AG04450 (cell line): ENCODE measurements at regions not wholly inside any gene's neighbourhood (a gene's known extent, or its start where the extent isn't known, plus 50 kb on each side); places are given as distances from the start of the nearest gene placed in this dataset.

Source experiments
- CTCF ChIA-PET: fragments of 300-600, 350-600 bp; formaldehyde crosslinking; extraction: SDS; loops from one replicate; lab custom pipeline; 2022; ENCODE audit warnings: antibody characterized with exemption, inconsistent platforms; lab: Charles Lee
- POLR2A ChIA-PET: fragments of 350-600 bp; formaldehyde crosslinking; extraction: SDS; loops from one replicate; lab custom pipeline; 2021; ENCODE audit warnings: antibody characterized with exemption, inconsistent platforms; lab: Yijun Ruan, JAX
- DNase-seq: peaks from one replicate; pipeline ENCODE4 v3.0.0-alpha.2; 2011; ENCODE audit warnings: low read depth, low spot score
- H3K27ac ChIP-seq: one replicate; pipeline ENCODE4 v1.5.1; 2012; ENCODE audit warnings: low read depth, low read length, control low read depth
- H3K27me3 ChIP-seq: one replicate; pipeline ENCODE4 v1.6.0; 2012; ENCODE audit warnings: low read length; ENCODE audit not compliant: control insufficient read depth, insufficient read depth
- H3K4me3 ChIP-seq: 2 replicates; pipeline ENCODE4 v1.5.1; 2011; ENCODE audit warnings: mild to moderate bottlenecking, low read depth, low read length, control low read depth
- H3K9me3 ChIP-seq: 2 replicates; pipeline ENCODE4 v1.5.1; 2012; ENCODE audit warnings: low read length; ENCODE audit not compliant: control insufficient read depth, insufficient read depth
- TF ChIP-seq, protein P1 (sequence below): IDR thresholded peaks from 2 replicates; pipeline ENCODE4 v1.5.1; 2011; ENCODE audit warnings: low read depth, low read length, control low read depth, inconsistent platforms

DNA sequence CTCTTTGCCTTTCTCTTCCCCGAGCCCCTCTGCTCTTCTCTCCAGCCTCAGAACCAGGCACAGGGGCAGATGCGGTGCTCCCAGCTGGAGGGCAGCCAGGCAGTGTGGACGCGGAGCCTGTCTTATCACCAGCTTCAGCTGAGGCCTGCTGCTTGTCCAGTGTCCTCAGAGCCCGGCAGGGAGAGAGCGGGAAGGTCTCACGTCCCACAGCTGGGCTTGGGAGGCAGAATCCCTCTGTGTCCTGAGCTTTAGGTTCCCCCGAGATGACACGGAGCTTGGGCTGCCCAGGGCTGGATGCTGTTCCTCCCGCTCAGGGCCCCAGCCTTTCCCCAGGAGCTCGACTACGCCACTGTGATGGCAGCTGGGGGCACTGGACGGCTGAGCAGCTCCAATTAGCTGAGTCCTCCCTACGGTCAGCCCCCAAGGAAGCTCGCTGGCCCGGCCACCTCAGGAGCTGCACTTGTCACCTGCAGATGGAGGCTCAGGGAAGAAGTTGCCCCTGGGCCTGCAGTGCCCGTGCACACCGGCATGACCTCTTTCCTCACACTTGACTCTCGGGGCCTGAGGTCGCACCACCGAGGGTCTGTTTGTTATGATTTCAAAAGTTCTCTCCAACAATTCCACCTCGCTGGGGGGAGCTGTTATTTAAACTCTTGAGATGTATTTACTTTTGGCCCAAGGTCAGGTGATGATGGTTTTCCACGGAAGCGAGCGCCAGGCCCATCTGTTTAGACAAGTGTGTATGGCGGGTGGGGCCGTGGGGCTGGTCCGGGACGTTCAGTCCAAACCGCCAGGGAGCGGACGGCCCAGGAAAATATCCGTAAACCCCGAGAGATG is 127.3 kb downstream of the SIK1 start:
- H3K4me3 ChIP-seq = no peak overlapping the region
- peaks cover 8% of the 10 kb centered on the region for H3K9me3 ChIP-seq
- ChIA-PET CTCF (no interaction called here), POLR2A (no interaction called here)
- TF ChIP-seq, protein P1, sequence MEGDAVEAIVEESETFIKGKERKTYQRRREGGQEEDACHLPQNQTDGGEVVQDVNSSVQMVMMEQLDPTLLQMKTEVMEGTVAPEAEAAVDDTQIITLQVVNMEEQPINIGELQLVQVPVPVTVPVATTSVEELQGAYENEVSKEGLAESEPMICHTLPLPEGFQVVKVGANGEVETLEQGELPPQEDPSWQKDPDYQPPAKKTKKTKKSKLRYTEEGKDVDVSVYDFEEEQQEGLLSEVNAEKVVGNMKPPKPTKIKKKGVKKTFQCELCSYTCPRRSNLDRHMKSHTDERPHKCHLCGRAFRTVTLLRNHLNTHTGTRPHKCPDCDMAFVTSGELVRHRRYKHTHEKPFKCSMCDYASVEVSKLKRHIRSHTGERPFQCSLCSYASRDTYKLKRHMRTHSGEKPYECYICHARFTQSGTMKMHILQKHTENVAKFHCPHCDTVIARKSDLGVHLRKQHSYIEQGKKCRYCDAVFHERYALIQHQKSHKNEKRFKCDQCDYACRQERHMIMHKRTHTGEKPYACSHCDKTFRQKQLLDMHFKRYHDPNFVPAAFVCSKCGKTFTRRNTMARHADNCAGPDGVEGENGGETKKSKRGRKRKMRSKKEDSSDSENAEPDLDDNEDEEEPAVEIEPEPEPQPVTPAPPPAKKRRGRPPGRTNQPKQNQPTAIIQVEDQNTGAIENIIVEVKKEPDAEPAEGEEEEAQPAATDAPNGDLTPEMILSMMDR = no peak
- DNase-seq = no peak
- peaks cover 33% of the 10 kb centered on the region for H3K27me3 ChIP-seq
- H3K27ac ChIP-seq = no peak overlapping the region

DNA sequence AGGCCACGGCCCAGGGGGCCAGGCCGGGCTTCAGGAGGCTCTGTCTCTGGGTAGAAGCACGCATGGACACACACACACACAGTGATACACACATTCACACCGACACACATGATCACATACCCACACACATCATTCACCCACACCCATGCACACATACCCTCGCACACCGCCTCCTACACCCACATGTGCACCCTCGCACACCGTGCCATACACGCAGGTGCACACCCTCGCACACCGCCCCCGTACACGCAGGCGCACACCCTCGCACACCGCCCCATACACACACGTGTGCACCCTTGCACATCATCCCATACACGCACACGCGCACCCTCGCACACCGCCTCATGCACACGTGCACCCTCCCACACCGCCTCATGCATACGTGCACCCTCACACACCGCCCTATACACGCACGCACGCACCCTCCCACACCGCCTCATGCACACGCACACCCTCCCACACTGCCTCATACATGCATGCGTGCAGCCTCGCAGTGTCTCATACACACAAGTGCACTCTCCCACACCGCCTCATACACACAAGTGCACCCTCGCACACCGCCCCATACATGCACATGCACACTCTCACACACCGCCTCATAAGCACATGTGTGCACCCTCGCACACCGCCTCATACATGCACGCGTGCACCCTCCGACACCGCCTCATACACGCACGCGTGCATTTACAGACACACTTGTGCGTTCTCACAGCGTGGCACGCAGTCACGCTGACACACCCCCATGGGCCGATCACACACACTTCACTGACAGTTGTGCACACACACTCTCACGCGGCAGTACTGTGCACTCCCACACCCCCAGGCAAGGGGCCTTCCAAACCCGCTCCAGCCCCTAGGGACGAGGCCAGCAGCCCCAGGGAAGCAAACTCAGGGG is 128.1 kb downstream of the SIK1 start:
- DNase-seq = no peak
- Histone ChIP-seq H3K27ac (no peak overlapping the region), H3K4me3 (no peak overlapping the region), H3K27me3 (peaks cover 32% of the 10 kb centered on the region), H3K9me3 (peaks cover 8% of the 10 kb centered on the region)
- TF ChIP-seq, protein P1 = no peak
- ChIA-PET POLR2A (no interaction called here), CTCF (no interaction called here)

DNA sequence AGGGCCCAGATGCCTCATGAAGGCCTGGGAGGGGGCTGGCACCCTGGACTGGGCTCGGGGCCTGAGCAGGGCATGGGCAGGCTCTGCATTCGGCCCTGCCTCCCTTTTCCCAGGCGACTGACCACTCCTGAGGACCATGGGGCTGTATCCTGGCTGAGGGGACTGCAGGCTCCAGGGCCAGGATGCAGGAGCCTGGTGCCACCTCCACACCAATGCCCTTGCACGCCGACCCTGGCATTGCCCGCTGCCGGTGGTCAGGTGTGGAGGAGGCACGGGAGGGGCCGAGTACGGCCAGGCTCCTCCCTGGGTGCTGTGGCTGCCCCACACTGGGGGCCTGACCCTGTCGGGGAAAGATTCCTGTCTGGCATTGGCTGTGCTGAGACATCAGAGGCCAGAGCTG is 128.9 kb downstream of the SIK1 start:
- H3K9me3 ChIP-seq = peaks cover 8% of the 10 kb centered on the region
- ChIA-PET CTCF (no interaction called here), POLR2A (no interaction called here)
- DNase-seq = no peak
- peaks cover 30% of the 10 kb centered on the region for H3K27me3 ChIP-seq
- no peak overlapping the region for H3K4me3 ChIP-seq
- H3K27ac ChIP-seq = no peak overlapping the region
- TF ChIP-seq, protein P1 = no peak

DNA sequence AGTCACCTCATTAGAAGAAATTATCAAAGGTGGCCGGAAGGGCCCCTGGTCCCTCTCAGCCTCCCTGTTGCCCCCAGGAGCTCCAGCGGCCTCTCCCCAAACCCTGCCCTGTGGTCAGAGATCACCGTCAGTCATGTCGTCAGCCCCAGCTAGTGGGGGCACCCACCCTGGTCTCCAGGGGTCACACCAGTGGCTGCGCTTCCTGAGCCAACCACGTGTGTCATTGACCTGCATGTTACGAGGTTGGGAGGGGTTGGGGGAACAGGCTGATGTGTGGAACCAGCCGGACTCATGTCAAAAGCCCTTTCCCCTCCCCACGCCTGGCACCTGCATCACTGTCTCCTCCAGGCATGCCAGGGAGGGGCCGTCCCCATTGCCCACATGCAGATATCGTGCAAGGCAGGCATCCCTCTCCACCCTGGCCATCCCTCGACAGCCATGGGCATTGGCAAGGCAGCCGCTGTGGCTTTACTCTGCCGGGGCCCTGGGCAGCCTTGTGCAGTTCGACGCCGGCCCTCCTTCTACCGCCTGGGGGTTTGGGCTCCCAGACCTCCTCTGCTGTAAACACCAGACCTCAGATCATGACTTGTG is 128.7 kb downstream of the CRYAA start:
- Histone ChIP-seq H3K27me3 (peaks cover 28% of the 10 kb centered on the region), H3K9me3 (peaks cover 8% of the 10 kb centered on the region), H3K27ac (no peak overlapping the region), H3K4me3 (no peak overlapping the region)
- ChIA-PET CTCF (no interaction called here), POLR2A (no interaction called here)
- TF ChIP-seq, protein P1 = no peak
- no peak for DNase-seq
